Sigmoid colon (tissue), 4 donors: ENCODE measurements at regions not wholly inside any gene's neighbourhood (a gene's known extent, or its start where the extent isn't known, plus 50 kb on each side); places are given as distances from the start of the nearest gene placed in this dataset.

ENCODE experiments used
- EP300 ChIP-seq, 4 donors: sonication (generic); formaldehyde crosslinking; IDR thresholded peaks; one replicate each; pipeline ENCODE4 v1.6.1; 2017; ENCODE audit warnings: antibody characterized with exemption in 4 of 4
- POLR2A ChIP-seq, 2 donors: fragments of 450-650 bp; IDR thresholded peaks; one replicate each; pipeline ENCODE4 v1.6.1; 2016; ENCODE audit warnings: antibody characterized with exemption in 2 of 2, mild to moderate bottlenecking in 2 of 2, moderate library complexity in 2 of 2
- POLR2AphosphoS5 ChIP-seq, 4 donors: sonication (generic); formaldehyde crosslinking; IDR thresholded peaks; one replicate each; pipeline ENCODE4 v1.6.1; 2017; ENCODE audit warnings: antibody characterized with exemption in 4 of 4
- TF ChIP-seq, protein P1 (sequence below), 4 experiments: fragments of 450-650 bp in 3 of 4; fragments of 200-600 bp in 1 of 4; IDR thresholded peaks; one replicate each; pipeline ENCODE4 v1.5.1; 2016 to 2019; ENCODE audit warnings: antibody characterized with exemption in 4 of 4, mild to moderate bottlenecking in 3 of 4, moderate library complexity in 2 of 4

GRCh38 chr16:49016461-49016860, 265.2 kb downstream of the CBLN1 start:
- TF ChIP-seq POLR2AphosphoS5 (IDR thresholded peaks at IDR 0.05) (no peak), EP300 (IDR thresholded peaks at IDR 0.05) (no peak), POLR2A (IDR thresholded peaks at IDR 0.05) (no peak)
- TF ChIP-seq, protein P1, sequence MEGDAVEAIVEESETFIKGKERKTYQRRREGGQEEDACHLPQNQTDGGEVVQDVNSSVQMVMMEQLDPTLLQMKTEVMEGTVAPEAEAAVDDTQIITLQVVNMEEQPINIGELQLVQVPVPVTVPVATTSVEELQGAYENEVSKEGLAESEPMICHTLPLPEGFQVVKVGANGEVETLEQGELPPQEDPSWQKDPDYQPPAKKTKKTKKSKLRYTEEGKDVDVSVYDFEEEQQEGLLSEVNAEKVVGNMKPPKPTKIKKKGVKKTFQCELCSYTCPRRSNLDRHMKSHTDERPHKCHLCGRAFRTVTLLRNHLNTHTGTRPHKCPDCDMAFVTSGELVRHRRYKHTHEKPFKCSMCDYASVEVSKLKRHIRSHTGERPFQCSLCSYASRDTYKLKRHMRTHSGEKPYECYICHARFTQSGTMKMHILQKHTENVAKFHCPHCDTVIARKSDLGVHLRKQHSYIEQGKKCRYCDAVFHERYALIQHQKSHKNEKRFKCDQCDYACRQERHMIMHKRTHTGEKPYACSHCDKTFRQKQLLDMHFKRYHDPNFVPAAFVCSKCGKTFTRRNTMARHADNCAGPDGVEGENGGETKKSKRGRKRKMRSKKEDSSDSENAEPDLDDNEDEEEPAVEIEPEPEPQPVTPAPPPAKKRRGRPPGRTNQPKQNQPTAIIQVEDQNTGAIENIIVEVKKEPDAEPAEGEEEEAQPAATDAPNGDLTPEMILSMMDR (IDR thresholded peaks at IDR 0.05), result no peak
